ENCODE measurements at regions not wholly inside any gene's neighbourhood (a gene's known extent, or its start where the extent isn't known, plus 50 kb on each side); places are given as distances from the start of the nearest gene placed in this dataset.

DNA sequence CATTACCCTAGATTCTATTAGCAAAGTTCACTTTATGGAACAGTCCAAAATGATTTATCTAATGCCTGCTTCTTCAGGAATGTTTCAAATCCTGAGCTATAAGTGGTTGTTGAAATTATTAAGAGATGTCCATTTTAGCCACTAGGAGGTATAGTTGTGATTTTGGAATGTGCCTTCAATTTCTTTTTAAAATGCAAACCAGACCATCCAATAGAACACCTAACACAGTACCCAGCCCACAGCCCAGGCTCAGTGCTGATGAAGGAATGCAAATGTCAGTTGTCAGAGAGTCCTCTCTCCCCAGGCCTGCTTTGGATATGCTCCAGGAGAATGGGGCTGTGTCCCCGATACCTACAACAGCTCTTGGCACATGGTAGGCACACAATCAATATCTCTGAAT is 85.8 kb upstream of the E2F8 start:
- TF ChIP-seq, protein P1, sequence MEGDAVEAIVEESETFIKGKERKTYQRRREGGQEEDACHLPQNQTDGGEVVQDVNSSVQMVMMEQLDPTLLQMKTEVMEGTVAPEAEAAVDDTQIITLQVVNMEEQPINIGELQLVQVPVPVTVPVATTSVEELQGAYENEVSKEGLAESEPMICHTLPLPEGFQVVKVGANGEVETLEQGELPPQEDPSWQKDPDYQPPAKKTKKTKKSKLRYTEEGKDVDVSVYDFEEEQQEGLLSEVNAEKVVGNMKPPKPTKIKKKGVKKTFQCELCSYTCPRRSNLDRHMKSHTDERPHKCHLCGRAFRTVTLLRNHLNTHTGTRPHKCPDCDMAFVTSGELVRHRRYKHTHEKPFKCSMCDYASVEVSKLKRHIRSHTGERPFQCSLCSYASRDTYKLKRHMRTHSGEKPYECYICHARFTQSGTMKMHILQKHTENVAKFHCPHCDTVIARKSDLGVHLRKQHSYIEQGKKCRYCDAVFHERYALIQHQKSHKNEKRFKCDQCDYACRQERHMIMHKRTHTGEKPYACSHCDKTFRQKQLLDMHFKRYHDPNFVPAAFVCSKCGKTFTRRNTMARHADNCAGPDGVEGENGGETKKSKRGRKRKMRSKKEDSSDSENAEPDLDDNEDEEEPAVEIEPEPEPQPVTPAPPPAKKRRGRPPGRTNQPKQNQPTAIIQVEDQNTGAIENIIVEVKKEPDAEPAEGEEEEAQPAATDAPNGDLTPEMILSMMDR (IDR thresholded peaks at IDR 0.05), result no peak
- no peak for TF ChIP-seq POLR2A (IDR thresholded peaks at IDR 0.05)
- TF ChIP-seq POLR2AphosphoS5 (IDR thresholded peaks at IDR 0.05), result no peak
- TF ChIP-seq EP300 (IDR thresholded peaks at IDR 0.05), result no peak

All from gastroesophageal sphincter (tissue), 3 donors.